SH-SY5Y (cell line): ENCODE measurements at regions not wholly inside any gene's neighbourhood (a gene's known extent, or its start where the extent isn't known, plus 50 kb on each side); places are given as distances from the start of the nearest gene placed in this dataset.

Experiments used
- GATA2 ChIP-seq: IDR thresholded peaks from 2 replicates; pipeline ENCODE4 v1.6.1; 2011; ENCODE audit warnings: mild to moderate bottlenecking, low read depth, low read length
- GATA3 ChIP-seq: IDR thresholded peaks from 2 replicates; pipeline ENCODE4 v1.6.1; 2011; ENCODE audit warnings: low read depth, mild to moderate bottlenecking, low read length, moderate library complexity

- TF ChIP-seq GATA2: no peak
- TF ChIP-seq GATA3: no peak
Observed at GRCh38 chr3:197368330-197368729, 69.9 kb upstream of the DLG1 start.

GRCh38 chr3:197367081-197367780 lies 68.8 kb upstream of the DLG1 start:
- TF ChIP-seq GATA3 (no peak), GATA2 (no peak)

GRCh38 chr3:197366301-197367044 lies 68.1 kb upstream of the DLG1 start:
- no peak for TF ChIP-seq GATA3
- no peak for TF ChIP-seq GATA2

- TF ChIP-seq GATA3 (no peak), GATA2 (no peak)
Observed at GRCh38 chr3:197365586-197365985, 67.2 kb upstream of the DLG1 start.

GRCh38 chr3:197364410-197365071 lies 66.1 kb upstream of the DLG1 start:
- TF ChIP-seq GATA3 (no peak), GATA2 (no peak)

GRCh38 chr3:197363553-197364409 lies 65.4 kb upstream of the DLG1 start:
- TF ChIP-seq GATA2: no peak
- no peak for TF ChIP-seq GATA3

GRCh38 chr3:197362081-197362480 lies 63.7 kb upstream of the DLG1 start:
- TF ChIP-seq GATA3 (no peak), GATA2 (no peak)

GRCh38 chr3:197356741-197357140 lies 58.3 kb upstream of the DLG1 start:
- TF ChIP-seq GATA2: no peak
- no peak for TF ChIP-seq GATA3

- TF ChIP-seq GATA2 (no peak), GATA3 (no peak)
Observed at GRCh38 chr3:197356275-197356674, 57.9 kb upstream of the DLG1 start.

- no peak for TF ChIP-seq GATA3
- TF ChIP-seq GATA2: no peak
Observed at GRCh38 chr3:197355713-197356112, 57.3 kb upstream of the DLG1 start.

GRCh38 chr3:197354568-197355001 lies 56.2 kb upstream of the DLG1 start:
- no peak for TF ChIP-seq GATA2
- no peak for TF ChIP-seq GATA3

GRCh38 chr3:197353867-197354567 lies 55.6 kb upstream of the DLG1 start:
- TF ChIP-seq GATA2 (no peak), GATA3 (no peak)
